Activated CD4-positive, alpha-beta T cell treated with anti-CD3 and anti-CD28 coated beads, Interleukin-2, amount 50 U/mL, for 4 hours (primary cell): ENCODE measurements at regions not wholly inside any gene's neighbourhood (a gene's known extent, or its start where the extent isn't known, plus 50 kb on each side); places are given as distances from the start of the nearest gene placed in this dataset.

ENCODE experiments used
- DNase-seq, 2 experiments: peaks; one replicate each; pipeline ENCODE4 v3.0.0-alpha.2; 2020

GRCh38 chr9:119047513-119048307 is 321.5 kb downstream of the BRINP1 start:
- no peak for DNase-seq

- no peak for DNase-seq
These were observed 319.0 kb downstream of the BRINP1 start for GRCh38 chr9:119050281-119050680.

GRCh38 chr9:119052339-119053030 is 316.8 kb downstream of the BRINP1 start:
- DNase-seq, result no peak

- DNase-seq, result no peak
These were observed 316.2 kb downstream of the BRINP1 start for GRCh38 chr9:119053070-119053469.

GRCh38 chr9:119060629-119061385 is 308.4 kb downstream of the BRINP1 start:
- no peak for DNase-seq

- no peak for DNase-seq
These were observed 297.6 kb downstream of the BRINP1 start for GRCh38 chr9:119071636-119072035.

GRCh38 chr9:119074017-119074416 is 295.2 kb downstream of the BRINP1 start:
- no peak for DNase-seq

GRCh38 chr9:119078015-119078414 is 291.2 kb downstream of the BRINP1 start:
- DNase-seq, result no peak

- DNase-seq, result no peak
These were observed 285.6 kb downstream of the BRINP1 start for GRCh38 chr9:119083673-119084072.

- DNase-seq, result no peak
These were observed 282.6 kb downstream of the BRINP1 start for GRCh38 chr9:119086590-119086989.

GRCh38 chr9:119088002-119088547 is 281.2 kb downstream of the BRINP1 start:
- DNase-seq, result no peak

- no peak for DNase-seq
These were observed 278.2 kb downstream of the BRINP1 start for GRCh38 chr9:119091074-119091473.

- DNase-seq, result no peak
These were observed 277.1 kb downstream of the BRINP1 start for GRCh38 chr9:119092125-119092524.

GRCh38 chr9:119094086-119094485 is 275.1 kb downstream of the BRINP1 start:
- DNase-seq, result no peak

GRCh38 chr9:119095072-119095471 is 274.2 kb downstream of the BRINP1 start:
- DNase-seq, result no peak

- no peak for DNase-seq
These were observed 268.2 kb downstream of the BRINP1 start for GRCh38 chr9:119101048-119101447.

- DNase-seq, result no peak
These were observed 254.6 kb downstream of the BRINP1 start for GRCh38 chr9:119114681-119115080.
